Stimulated activated CD8-positive, alpha-beta memory T cell treated with anti-CD3 and anti-CD28 coated beads, Interleukin-15, amount 100 ng/mL, for 1 hour (primary cell): ENCODE measurements at regions not wholly inside any gene's neighbourhood (a gene's known extent, or its start where the extent isn't known, plus 50 kb on each side); places are given as distances from the start of the nearest gene placed in this dataset.
"Not testable (repeated sequence)": the region's sequence is repeated elsewhere in the genome, so short reads cannot be mapped to it uniquely, and the experiment has no call there.

Experiments
- DNase-seq: peaks from one replicate; pipeline ENCODE4 v3.0.0-alpha.2; 2020; ENCODE audit warnings: low read depth

DNA sequence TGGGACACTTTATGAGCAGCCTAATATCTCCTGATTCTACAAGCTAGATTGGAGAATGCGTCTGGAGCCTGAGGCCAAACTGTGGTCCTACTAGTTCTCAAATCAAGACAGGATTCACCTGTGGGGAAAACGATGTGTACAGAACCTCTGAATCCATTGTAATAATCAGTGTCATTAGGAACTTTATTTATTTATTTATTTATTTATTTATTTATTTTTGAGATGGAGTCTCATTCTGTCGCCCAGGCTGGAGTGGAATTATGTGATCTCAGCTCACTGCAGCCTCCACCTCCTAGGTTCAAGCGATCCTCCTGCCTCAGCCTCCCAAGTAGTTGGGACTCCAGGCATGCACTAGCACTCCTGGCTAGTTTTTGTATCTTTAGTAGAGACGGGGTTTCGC, 52.6 kb upstream of the KIF26B start:
- DNase-seq, result not testable (repeated sequence)

DNA sequence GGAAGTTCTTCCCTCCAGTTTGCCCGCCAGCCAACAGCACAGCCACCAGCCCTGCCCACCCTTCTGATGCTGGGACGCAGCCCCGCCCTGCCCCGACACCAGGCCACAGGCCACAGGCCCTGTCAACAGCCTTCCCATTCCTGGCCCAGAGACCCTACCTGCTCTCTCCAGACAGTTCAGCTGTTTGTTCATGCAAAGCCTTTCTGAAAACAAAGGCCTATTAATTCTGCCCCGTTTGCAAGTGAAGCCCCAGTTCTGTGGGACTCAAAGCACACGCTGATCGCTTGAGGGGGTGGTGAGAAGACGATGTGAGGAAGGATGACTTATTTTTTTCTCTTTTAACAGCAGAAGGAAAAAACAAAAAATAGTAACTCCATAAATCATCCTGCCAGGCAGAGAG, 55.4 kb upstream of the KIF26B start:
- no peak for DNase-seq

DNA sequence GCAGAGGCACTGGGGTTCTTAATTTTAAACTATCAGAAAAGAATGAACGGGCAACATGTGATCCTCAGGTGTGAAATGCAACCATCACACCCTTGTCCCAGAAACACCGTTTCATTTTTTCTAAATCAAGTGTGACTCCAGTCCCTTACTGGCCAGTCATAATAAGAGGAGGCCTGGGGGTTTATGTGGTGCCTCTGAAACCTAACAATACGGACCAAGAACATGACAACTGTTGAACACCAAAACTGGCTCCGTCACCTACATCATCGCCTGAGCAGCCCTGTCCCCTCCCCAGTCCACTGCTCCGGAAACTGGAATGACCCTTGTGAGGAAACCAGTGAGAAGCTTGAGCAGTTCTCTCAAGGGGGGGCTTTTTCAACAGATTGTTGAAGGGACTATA, 55.9 kb upstream of the KIF26B start:
- DNase-seq, result no peak

DNA sequence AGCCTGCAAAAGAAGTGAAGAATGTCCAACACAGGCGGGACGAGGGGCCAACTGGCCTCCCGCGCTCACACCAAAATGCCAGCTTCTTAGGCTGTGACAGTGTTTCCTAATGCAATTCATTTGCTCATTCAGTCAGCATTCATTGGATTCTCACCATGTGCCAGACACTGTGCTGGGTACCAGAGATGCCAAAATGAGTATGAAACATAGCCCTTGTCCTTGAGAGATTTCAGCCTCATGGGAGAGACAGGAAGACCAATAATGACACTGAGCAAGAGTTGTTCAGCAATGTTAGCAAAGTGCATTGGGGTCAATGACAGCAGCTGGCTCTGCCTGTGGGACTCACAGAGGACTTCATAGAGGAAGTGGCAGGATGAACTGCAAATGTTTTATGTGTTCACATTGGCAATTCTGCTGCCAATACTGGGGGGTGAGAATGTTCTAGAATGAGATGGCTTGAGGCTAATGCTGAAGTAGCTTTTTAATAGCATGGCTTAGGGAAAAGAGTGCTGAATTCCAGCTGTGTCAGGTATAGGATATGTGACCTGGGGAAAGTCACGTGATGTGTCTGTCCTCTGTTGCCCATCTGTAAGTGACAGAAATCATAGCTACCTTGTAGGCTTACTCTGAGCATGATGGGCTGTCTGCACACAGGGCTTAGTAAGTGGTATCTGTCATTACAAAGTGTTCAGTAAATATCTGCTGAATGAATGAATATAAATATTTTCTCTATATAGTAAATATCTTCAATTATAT, 58.3 kb upstream of the KIF26B start:
- no peak for DNase-seq

DNA sequence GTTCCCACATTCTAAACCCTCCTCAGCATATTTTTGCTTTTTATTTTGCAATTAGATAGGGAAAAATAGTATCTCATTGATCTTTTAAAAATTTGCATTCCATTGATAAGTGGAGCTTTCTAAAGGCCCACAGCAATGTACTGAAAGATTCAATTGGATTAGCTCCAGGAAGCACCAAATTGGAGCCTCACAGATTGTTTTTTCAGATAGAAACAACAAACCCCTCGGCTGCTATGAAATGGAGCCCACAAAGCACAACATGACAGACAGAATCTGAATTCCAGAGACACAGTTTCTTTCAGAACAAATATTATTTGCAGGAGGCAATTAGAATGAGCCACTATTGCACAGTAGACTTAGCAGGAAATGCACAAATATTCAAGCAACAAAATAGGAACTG, 58.9 kb upstream of the KIF26B start:
- no peak for DNase-seq

DNA sequence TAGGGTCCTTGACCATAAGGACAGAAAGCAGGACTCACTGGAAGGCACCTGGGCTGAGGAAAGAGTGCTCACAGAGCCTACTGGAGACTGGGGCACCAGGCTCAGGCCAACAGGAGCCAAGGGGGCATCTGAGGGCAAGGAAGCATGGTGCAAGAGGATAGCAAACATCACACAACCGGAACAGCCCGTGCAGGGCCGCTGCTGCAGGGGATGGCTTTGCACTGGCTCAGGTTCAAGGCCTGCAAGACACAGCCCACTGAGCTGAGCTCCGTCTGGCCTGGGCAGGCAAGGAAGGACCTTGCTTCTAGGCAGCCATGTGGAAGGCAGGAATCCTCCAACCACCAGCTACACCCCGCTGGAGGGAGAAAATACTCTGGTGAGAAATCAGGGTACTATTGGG, 59.8 kb upstream of the KIF26B start:
- DNase-seq, result no peak

DNA sequence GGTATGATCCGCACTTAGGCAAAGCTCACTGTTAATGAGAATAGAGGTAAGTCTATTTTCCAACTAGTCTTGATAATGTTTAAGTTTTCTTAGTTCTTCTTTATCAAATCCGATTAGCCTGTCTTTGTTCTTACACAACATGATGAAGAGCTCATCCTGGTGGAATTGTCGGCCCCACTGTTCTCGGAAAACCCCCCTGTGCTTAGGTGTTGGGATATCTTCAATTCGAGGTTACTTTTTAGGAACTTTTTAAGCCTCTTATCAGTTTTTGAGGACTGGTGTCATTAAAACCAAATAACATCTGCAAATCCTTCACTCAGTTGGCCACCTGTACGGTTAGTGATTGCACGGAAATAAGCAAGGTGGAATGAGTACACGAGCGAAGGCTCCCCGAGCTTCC, 60.7 kb upstream of the KIF26B start:
- DNase-seq, result no peak

DNA sequence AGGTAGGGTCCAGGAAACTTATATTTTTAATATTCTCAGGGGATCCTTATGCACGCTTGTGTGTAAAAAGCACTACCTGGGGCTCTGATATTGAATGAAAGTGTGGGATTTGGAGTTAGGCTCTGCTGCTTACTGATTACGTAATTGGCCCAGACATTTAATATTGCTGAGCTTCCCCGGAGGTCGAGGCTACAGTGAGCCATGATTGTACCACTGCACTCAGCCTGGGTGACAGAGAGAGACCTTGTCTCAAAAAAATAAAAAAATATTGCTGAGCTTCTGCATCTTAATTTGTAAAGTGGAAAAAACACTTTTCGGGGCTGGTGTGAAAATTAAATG, 62.2 kb upstream of the KIF26B start:
- no peak for DNase-seq

DNA sequence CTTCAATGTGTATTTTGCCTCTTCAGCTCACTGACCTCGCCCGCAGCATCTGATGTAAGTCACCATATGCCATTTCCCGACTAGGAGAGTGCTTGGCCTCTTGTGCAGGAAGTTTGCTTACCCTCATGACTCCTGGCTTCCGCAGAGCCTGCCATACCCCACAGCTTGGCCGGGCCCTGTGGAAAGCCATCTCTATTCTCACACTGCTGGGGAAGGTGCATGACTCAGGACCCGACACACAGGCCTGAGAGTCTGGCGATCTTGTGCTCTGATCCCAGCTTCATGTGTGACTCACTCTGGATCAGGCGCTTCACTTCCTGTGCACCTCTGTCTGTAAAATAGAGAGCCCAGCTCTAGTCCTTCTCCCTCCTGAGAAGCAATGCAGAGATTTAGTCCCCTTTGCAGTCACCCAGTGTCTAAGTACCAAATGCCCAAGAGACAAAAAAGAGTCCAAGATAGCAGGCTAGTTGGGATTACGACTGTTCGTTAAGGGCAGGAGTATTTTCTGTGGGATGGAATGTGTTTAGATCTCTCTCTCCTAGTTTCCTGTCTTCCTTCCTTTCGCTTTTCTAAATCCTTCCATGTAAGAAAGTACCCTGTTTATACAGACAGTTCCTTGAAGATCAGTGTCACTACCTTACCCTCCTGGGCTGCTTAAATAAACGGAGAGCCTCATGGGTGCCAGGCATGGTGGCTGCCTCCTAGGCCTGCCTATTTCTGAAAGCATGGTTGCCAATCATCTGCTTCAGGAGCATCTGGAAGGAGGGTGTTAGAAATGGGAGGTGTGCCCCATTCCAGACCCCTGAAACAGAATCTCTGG, 62.8 kb upstream of the KIF26B start:
- DNase-seq, result no peak

DNA sequence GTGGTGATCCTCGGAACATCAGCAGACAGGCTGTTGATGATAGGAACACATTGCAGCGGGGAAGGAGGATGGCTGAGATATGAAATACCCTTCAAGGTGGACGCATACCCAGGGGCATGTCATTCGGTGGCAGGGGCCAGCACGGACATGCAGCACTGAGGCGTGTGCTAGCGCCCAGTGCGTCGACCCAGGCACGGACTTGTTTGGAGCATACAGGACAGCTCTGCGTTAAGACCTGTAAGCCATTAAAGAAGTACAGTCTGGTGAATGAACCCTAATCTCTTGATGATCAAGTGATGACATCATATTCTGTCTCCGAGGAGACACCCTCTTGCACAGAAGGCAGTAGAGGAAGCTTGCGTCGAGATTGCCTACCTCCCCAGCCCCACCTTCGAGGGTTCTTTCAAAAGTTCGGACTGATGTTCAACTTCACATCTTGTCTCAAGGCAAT, 63.6 kb upstream of the KIF26B start:
- no peak for DNase-seq

DNA sequence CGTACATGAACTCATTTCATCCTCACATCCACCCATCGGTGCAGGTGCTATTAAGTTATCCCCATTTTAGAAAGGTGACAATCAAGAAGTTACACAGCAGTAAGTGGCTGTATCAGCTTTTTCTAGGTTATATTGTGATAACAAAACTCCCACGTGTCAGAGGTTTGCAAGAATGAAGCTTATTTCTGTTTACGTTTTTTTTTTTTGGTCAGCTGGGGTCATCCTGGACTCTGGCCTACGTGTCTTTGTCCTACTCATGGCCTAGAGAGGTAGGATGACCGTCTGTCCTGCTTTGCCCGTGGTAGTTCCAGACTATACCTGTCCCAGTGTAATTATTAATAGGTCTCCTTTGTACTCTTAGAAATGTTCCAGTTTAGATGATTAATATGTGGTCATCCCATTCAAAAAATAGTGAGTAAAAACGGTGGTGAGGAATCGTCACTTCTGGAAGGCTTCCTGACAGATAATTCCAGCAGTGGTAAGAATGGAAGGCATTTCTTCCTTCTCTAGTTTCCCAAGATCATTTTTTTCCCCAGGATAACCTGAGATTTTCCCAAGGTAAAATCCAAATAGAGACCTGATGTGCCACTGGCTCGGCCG, 64.2 kb upstream of the KIF26B start:
- no peak for DNase-seq

DNA sequence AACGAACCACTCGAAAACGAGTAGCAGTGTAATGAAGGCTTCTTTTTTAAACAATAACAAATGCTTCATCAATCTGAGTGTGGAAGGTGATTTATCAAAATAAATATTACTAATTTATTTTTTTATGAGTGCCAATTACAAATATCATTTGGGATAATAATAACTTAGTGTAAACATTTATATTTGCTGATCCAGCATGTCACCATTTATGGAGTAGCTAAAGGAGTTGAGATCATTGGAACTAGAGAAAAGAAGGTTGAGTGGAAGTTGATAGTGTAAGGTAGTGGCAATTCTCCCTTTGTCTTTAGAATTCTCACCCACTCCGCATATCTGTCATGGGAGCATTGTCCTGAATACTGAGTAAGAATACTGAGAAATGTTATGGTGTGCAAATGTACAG, 67.1 kb upstream of the KIF26B start:
- DNase-seq, result no peak

DNA sequence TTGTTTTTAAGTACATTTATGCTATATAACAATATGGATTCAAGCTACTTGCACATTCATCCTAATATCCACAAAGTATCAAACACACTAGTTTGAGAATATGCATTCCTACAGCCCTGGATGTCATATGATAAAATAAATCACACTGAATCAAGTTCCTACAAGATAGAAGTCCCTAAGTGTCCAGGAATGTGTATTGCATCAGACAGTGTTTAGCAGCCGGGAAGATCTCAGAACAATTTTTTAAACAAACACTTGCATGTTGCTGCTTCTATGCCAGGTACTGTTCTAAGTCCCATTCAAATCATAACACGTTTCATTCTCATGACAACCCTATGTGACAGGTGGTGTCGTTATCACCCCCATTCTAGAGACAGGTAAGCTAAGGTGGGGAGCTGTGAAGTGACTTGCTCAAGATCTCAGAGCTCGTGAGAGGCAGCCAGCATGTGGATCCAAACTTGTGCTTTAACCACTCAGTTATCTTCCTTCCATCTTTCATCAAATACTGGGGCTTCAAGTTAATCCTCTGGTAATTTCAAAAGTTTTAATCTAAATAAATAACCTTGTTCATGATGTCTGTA, 68.3 kb upstream of the KIF26B start:
- DNase-seq, result no peak

DNA sequence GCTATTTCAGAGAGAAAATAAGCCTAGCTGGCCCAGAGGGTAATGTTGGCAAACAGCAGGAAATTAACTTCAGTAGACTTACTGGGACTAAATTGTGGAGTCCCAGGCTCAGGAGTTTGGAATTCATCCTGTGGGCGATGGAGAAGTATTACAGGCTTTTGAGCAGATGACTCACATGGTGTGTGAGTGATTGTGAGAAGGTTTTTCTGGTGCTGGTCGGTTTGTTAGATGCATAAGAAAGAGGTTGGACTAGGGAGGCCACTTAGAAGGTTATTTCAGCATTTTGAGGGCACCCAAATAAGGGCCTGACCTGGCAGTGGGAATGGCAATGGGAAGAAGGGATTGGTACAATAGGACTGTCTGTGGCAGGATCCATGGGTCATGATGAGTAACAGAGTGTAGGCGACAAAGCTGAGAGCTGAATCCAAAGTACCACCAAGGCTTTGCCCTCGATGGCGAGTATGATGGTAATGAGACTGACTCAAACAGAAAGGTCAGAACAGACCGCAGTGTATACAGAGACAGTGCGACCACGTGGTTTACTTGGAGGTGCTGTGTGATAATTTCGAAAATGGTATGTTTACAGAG, 69.2 kb upstream of the KIF26B start:
- no peak for DNase-seq

DNA sequence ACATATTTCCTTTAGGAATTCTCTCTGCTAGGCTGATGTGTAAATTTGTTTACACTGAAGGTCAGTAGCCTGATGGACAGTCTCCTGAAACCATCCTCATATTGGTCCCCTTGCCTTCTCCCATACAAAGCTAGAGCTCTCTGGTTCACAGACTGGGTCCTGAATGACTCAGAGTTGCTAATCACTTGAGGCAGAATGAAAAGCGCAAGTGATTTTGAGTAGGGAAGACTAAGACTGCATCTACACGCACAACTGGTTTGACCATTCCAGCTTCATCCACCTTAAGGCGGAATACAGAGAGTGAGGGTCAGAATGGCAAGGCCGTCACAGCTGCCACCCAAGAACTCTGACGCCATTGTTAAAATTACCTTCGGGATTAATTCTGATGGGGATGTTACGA, 70.2 kb upstream of the KIF26B start:
- DNase-seq, result no peak

DNA sequence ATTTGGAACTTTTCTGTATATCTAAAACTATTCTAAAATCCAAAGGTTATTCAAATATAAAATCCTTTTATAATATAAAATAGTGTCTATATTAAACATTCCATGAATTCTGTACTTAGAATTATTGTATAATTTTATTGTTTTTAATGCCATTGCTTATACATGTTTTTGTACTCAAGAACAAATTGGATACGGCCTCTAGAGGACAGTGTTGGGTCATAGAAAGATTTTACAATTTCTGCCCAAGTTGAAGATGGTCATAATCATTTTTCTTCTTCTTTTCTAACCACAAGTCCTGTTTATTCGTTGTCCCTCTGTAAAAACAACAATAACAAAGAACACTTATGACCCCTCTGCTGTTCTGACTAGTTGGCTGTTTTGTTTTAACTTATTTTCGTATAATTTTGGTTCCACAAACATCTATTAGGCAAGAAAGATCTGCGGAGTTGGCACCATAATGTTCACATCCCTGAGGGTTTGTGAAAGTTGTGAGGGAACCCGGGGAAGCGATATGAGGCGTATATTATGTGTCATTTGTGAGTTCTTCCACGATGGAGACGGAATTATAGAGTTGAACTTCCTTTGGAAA, 75.7 kb upstream of the KIF26B start:
- no peak for DNase-seq

DNA sequence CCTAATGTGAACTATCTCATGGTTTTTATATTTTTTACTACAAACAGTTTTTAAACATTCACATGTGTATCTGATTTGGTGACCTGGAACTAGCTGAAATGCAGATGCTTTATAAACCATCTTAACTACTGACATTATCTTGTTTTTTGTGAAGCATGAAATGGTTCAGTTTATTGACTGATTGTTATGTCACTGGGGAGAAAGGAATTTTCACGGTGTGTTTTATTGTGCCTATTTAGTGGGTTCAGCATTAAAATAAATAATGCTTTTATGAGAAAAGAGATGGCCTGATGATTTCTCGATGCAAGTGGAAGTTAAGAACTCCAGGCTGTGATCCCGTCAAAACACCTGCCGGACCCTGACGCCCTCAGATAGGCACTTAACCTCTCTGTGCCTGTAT, 79.9 kb upstream of the KIF26B start:
- DNase-seq, result no peak

DNA sequence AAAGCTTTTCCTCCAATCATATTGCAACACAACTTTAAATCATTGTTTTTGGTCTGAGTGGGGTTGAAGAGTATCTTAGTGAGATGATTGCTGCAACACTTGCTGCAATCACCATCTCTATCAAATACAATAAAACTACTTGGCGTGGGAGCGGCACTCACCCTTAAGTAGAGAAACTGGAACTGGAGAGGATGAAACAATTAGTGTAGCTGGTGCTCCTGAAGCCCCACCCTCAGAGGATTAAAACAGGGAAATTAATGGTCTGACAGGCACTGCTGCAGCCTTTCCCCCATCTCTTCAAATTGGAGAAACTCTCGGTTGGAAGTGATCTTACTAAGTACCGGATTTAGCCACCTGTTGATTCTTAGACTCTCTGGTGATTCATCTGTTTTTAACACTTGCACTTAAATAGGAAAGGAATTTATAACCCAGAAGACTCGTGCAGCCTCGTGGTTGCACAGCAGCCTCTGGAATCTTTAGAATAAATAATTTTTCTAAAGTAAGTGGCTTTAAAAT, 80.5 kb upstream of the KIF26B start:
- no peak for DNase-seq

DNA sequence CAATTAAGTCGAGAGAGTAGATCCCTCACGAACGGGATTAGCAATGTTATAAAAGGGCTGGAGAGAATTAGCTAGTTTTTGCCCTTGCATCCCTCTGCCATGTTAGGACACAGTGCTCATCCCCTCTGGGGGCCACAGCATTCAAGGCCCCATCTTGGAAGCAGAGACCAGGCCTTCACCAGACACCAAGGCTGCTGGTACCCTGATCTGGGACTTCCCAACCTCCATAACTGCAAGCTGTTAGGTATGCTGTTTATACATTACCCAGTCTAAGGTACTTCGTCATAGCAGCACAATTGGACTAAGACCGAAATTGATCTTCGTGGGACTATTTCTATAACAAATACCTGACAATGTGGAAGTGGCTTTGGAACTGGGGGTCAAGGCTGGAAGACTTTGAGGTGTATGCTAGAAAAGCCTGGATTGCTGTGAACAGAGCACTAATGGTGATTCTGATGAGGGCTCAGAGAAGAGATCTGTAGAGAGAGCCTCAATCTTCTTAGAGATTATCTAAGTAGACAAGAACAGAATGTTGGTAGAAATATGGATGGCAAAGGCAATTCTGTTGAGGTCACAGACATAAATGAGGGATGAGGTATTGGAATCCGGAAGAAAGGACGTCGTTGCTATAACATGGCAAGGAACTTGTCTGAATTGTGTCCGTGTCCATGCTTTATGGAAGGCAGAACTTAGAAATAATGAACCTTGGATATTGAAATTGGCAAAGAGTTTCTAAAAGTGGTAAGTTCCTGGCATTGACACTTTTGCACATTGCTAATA, 83.8 kb upstream of the KIF26B start:
- no peak for DNase-seq

DNA sequence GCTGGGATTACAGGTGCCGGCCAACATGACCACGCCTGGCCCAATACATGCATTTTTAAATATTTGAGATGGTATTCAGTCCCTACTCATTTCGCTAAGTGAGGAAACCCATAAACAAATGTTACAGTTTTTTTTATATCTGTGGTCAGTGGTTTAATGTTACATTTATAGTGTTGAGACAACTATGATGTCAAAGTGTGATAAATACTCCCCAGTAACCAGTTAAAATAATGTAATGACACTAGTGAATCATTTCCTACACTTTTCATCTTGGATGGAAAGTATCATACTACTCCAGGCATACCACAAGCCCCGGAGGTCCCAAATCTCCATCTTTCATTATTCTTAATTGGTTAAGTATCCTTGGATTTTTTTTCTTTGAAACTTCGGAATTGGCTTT, 87.5 kb upstream of the KIF26B start:
- DNase-seq, result no peak

DNA sequence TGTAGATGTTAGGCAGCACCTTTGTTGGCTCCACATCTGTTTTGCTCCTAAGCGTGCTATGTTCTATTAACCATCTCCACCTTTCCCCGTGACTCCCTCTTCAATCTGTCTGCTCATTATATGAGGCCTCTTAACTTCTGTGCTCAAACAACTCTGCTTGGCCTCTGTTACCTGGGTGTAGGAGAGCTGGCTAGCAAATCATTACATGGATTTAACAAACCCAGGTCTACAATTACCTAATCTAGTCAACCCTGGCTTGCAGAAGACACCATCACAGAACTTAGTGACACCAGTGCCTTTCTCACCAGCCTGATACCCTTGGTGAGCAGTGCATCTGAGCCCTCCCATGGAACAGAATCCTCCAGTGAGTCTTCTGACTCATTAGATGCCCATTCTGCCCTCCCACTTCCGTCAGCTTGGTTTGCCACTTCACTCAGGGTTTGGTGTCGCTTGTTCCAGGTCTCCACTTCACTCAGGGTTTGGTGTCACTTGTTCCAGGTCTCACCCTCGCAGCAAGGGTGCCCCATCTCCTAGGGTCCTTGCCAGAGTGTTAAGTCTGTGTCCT, 92.0 kb upstream of the KIF26B start:
- DNase-seq, result no peak
